ENCODE measurements at regions not wholly inside any gene's neighbourhood (a gene's known extent, or its start where the extent isn't known, plus 50 kb on each side); places are given as distances from the start of the nearest gene placed in this dataset.

DNA sequence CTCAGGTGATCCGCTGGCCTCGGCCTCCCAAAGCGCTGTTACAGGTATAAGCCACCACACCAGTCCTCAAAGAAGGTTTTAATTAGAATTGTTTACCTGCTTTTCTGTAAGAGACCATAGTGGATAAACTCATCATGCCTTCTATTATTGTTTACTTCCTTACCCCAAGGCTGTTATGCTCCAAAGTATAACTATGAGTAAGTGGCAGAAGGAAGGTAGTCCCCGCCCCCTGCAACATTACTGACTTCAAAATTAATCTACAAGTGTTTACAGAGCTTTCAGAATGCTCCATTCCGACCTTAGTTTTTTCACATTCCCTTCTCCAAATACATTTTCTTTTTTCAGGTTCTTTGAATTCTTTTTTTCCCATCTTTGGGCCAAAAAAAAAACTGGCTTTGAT lies 480.5 kb upstream of the NOX3 start:
- Histone ChIP-seq H3F3A (ENCODE audit: insufficient read depth, low read length, poor library complexity, severe bottlenecking) (no peaks in the 10 kb centered on the region), H3K36me3 (ENCODE audit: insufficient read depth, low read length) (no peaks in the 10 kb centered on the region), H3K27ac (ENCODE audit: low read length) (no peak overlapping the region), H2AFZ (ENCODE audit: low read depth, low read length) (no peak overlapping the region), H3K4me2 (ENCODE audit: low read length) (no peak overlapping the region), H3K9ac (ENCODE audit: low read length) (no peak overlapping the region), H4K20me1 (ENCODE audit: insufficient read depth) (no peaks in the 10 kb centered on the region), H3K9me2 (ENCODE audit: insufficient read depth, low read length) (no peaks in the 10 kb centered on the region), H3K79me2 (replicated peaks; ENCODE audit: insufficient read depth, low read length) (no peaks in the 10 kb centered on the region), H3K4me3 (ENCODE audit: low read length) (no peak overlapping the region), H3K27me3 (ENCODE audit: insufficient read depth, low read depth, low read length) (no peaks in the 10 kb centered on the region), H3K9me3 (ENCODE audit: low read length) (no peaks in the 10 kb centered on the region)
- no peak for TF ChIP-seq SMC3 (conservative IDR thresholded peaks at IDR 0.05; ENCODE audit: poor library complexity)
- TF ChIP-seq TAF1 (IDR thresholded peaks at IDR 0.05; ENCODE audit: low read depth), result no peak
- TF ChIP-seq RAD21 (conservative IDR thresholded peaks at IDR 0.05), result no peak
- no peak for TF ChIP-seq EZH2 (IDR thresholded peaks at IDR 0.05; ENCODE audit: borderline replicate concordance, insufficient read depth, low read length, poor library complexity, severe bottlenecking)
- TF ChIP-seq EP300 (conservative IDR thresholded peaks at IDR 0.05; ENCODE audit: poor library complexity, severe bottlenecking), result no peak
- no peak for TF ChIP-seq POLR2AphosphoS5 (IDR thresholded peaks at IDR 0.05)
- no peak for TF ChIP-seq MXI1 (conservative IDR thresholded peaks at IDR 0.05; ENCODE audit: poor library complexity, severe bottlenecking)
- TF ChIP-seq, protein P1, sequence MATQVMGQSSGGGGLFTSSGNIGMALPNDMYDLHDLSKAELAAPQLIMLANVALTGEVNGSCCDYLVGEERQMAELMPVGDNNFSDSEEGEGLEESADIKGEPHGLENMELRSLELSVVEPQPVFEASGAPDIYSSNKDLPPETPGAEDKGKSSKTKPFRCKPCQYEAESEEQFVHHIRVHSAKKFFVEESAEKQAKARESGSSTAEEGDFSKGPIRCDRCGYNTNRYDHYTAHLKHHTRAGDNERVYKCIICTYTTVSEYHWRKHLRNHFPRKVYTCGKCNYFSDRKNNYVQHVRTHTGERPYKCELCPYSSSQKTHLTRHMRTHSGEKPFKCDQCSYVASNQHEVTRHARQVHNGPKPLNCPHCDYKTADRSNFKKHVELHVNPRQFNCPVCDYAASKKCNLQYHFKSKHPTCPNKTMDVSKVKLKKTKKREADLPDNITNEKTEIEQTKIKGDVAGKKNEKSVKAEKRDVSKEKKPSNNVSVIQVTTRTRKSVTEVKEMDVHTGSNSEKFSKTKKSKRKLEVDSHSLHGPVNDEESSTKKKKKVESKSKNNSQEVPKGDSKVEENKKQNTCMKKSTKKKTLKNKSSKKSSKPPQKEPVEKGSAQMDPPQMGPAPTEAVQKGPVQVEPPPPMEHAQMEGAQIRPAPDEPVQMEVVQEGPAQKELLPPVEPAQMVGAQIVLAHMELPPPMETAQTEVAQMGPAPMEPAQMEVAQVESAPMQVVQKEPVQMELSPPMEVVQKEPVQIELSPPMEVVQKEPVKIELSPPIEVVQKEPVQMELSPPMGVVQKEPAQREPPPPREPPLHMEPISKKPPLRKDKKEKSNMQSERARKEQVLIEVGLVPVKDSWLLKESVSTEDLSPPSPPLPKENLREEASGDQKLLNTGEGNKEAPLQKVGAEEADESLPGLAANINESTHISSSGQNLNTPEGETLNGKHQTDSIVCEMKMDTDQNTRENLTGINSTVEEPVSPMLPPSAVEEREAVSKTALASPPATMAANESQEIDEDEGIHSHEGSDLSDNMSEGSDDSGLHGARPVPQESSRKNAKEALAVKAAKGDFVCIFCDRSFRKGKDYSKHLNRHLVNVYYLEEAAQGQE (IDR thresholded peaks at IDR 0.05; ENCODE audit: borderline replicate concordance), result no peak
- TF ChIP-seq, protein P2, sequence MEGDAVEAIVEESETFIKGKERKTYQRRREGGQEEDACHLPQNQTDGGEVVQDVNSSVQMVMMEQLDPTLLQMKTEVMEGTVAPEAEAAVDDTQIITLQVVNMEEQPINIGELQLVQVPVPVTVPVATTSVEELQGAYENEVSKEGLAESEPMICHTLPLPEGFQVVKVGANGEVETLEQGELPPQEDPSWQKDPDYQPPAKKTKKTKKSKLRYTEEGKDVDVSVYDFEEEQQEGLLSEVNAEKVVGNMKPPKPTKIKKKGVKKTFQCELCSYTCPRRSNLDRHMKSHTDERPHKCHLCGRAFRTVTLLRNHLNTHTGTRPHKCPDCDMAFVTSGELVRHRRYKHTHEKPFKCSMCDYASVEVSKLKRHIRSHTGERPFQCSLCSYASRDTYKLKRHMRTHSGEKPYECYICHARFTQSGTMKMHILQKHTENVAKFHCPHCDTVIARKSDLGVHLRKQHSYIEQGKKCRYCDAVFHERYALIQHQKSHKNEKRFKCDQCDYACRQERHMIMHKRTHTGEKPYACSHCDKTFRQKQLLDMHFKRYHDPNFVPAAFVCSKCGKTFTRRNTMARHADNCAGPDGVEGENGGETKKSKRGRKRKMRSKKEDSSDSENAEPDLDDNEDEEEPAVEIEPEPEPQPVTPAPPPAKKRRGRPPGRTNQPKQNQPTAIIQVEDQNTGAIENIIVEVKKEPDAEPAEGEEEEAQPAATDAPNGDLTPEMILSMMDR (IDR thresholded peaks at IDR 0.05; ENCODE audit: poor library complexity, severe bottlenecking), result no peak

DNA sequence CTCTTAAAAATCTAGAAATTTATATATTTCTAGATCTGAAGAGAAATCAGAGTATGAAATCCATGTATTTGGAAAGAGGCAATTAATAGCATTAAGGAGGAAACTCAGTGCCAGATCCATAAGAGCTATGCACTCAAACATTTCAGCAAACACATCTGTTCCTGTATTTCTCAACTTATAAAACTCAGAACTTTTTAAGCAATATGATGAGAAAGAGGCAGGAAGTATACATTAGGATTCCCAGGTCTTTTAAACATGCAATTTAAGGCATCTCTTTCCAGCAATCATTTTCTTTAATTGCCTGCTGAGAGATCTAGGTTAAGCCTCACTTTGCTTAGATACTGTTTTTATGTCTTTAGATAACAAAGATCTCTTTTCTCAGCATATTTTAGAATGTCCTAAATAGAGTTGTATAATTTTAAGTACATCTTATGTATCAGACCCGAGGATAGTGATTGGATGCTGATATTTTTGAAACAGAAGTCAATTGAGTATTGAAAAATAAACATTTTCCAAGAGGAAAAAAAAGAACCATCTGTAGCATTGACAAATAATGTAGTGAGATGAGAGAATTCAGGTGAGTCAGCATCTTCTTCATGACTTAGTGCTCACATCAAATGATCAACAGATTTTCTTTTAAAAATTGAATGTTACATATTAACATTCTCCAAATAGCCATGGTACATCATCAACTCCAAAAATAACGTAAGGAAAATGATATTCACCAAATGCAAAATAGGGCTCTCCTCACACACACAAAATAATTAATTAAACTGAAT lies 461.4 kb upstream of the NOX3 start:
- Histone ChIP-seq H4K20me1 (ENCODE audit: insufficient read depth) (no peaks in the 10 kb centered on the region), H3K9ac (ENCODE audit: low read length) (no peak overlapping the region), H3K27me3 (ENCODE audit: insufficient read depth, low read depth, low read length) (no peaks in the 10 kb centered on the region), H3K36me3 (ENCODE audit: insufficient read depth, low read length) (no peaks in the 10 kb centered on the region), H3K9me2 (ENCODE audit: insufficient read depth, low read length) (no peaks in the 10 kb centered on the region), H3K4me3 (ENCODE audit: low read length) (no peak overlapping the region), H3K79me2 (replicated peaks; ENCODE audit: insufficient read depth, low read length) (no peaks in the 10 kb centered on the region), H3F3A (ENCODE audit: insufficient read depth, low read length, poor library complexity, severe bottlenecking) (no peaks in the 10 kb centered on the region), H3K9me3 (ENCODE audit: low read length) (no peaks in the 10 kb centered on the region), H3K27ac (ENCODE audit: low read length) (no peak overlapping the region), H2AFZ (ENCODE audit: low read depth, low read length) (no peak overlapping the region), H3K4me2 (ENCODE audit: low read length) (no peak overlapping the region)
- no peak for TF ChIP-seq EZH2 (IDR thresholded peaks at IDR 0.05; ENCODE audit: borderline replicate concordance, insufficient read depth, low read length, poor library complexity, severe bottlenecking)
- no peak for TF ChIP-seq RAD21 (conservative IDR thresholded peaks at IDR 0.05)
- no peak for TF ChIP-seq TAF1 (IDR thresholded peaks at IDR 0.05; ENCODE audit: low read depth)
- TF ChIP-seq, protein P1 (IDR thresholded peaks at IDR 0.05; ENCODE audit: borderline replicate concordance), result no peak
- no peak for TF ChIP-seq EP300 (conservative IDR thresholded peaks at IDR 0.05; ENCODE audit: poor library complexity, severe bottlenecking)
- TF ChIP-seq, protein P2 (IDR thresholded peaks at IDR 0.05; ENCODE audit: poor library complexity, severe bottlenecking), result no peak
- no peak for TF ChIP-seq SMC3 (conservative IDR thresholded peaks at IDR 0.05; ENCODE audit: poor library complexity)
- TF ChIP-seq MXI1 (conservative IDR thresholded peaks at IDR 0.05; ENCODE audit: poor library complexity, severe bottlenecking), result no peak
- no peak for TF ChIP-seq POLR2AphosphoS5 (IDR thresholded peaks at IDR 0.05)

Measured in neural cell (in vitro differentiated cells).